ENCODE measurements at regions not wholly inside any gene's neighbourhood (a gene's known extent, or its start where the extent isn't known, plus 50 kb on each side); places are given as distances from the start of the nearest gene placed in this dataset.
"Not testable (repeated sequence)": the region's sequence is repeated elsewhere in the genome, so short reads cannot be mapped to it uniquely, and the experiment has no call there.

DNA sequence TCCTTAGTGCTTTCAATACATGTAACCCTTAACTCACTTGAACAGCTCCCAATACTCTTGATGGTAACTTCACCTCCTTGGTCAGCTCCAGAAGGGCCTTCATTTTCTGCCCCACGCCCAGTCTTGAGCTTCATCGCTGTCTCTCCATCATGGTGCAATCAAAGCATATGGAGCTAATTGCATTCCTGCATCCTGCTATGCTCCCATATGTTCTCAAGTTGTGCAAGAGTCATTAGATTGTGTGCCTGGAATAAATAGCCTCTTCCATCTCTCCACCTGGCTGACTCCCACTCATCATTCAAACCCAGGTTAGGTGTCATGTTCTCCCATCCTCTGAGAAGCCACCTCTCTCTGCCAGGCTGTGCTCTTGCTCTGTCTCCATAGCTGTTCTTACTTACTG lies 364.5 kb upstream of the RGPD4 start:
- intact Hi-C loops (cut with DNase I) = no loop called here
- ATAC-seq (ENCODE audit: poor library complexity) = no peak
- DNase-seq = no peak

GRCh38 chr2:107466241-107466640 lies 360.5 kb upstream of the RGPD4 start:
- ATAC-seq (ENCODE audit: poor library complexity) = no peak
- intact Hi-C loops (cut with DNase I) = no loop called here
- no peak for DNase-seq

DNA sequence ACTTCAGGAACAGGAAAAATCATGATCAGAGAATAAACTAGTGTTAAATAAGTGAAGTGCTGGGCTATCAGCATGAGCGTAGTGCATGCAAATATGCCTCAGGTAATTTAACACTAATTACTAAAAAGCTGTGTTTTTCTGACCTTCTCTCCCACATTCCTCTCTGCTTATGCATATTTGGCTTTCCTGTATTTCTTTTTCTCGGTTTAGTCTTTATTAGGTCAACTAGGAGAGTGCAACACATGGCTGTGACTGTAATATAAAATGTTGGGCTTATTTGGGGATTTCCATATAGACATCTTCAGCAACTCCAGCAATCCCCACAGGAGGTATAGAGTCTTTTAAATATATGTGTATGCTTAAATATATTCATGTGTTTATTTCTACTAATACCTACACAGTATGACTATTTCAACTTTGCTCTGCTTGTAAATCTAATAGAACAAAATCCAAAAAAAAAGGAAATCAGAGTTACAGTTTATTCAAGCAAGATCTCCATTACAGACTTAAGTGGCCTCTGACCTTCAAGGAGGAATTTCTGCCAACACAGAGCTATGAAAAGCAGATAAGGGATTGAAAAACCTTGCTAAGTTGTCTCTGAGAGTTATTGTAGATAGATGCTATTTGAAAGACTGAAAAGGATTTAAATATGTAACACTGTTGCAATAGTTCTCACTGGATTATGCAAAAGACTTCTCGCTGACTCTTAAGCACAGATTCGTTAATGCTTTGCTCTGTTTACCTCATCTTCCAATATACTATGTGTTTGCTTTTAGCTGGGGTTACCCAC lies 359.5 kb upstream of the RGPD4 start:
- no peak for DNase-seq
- intact Hi-C loops (cut with DNase I) = no loop called here
- ATAC-seq (ENCODE audit: poor library complexity) = no peak

DNA sequence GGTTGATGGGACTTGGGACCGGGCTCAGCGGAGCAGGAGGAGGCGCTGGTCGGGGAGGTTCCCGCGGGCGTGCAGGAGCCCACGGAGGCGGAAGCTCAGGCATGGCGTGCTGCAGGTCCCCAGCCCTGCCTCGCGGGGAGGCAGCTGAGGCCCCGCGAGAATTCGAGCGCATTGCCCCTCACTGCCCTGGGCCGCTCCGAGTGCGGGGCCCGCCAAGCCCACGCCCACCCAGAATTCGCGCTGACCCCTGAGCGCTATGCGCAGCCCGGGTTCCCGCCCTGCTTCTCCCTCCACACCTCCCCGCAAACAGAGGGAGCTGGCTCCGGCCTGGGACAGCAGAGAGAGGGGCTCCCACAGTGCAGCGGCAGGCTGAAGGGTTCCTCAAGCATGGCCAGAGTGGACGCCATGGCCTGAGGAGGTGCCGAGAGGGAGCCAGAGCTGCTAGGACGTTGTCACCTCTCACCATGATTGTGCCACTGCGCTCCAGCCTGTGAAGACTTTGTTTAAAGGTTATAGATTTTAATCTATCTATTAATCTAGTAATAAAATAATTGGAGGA lies 357.2 kb upstream of the RGPD4 start:
- ATAC-seq (ENCODE audit: poor library complexity) = no peak
- intact Hi-C loops (cut with DNase I) = no loop called here
- no peak for DNase-seq

- ATAC-seq (ENCODE audit: poor library complexity) (no peak), DNase-seq (no peak)
- intact Hi-C loops (cut with DNase I) = no loop called here
Measured at GRCh38 chr2:107473150-107473549, 353.5 kb upstream of the RGPD4 start.

GRCh38 chr2:107475859-107476258 lies 350.8 kb upstream of the RGPD4 start:
- intact Hi-C loops (cut with DNase I) = no loop called here
- DNase-seq (no peak), ATAC-seq (ENCODE audit: poor library complexity) (no peak)

GRCh38 chr2:107502539-107502938 lies 324.2 kb upstream of the RGPD4 start:
- intact Hi-C loops (cut with DNase I) = no loop called here
- ATAC-seq (ENCODE audit: poor library complexity) (no peak), DNase-seq (no peak)

- ATAC-seq (ENCODE audit: poor library complexity) (no peak), DNase-seq (no peak)
- intact Hi-C loops (cut with DNase I) = no loop called here
Measured at GRCh38 chr2:107511970-107512789, 314.5 kb upstream of the RGPD4 start.

DNA sequence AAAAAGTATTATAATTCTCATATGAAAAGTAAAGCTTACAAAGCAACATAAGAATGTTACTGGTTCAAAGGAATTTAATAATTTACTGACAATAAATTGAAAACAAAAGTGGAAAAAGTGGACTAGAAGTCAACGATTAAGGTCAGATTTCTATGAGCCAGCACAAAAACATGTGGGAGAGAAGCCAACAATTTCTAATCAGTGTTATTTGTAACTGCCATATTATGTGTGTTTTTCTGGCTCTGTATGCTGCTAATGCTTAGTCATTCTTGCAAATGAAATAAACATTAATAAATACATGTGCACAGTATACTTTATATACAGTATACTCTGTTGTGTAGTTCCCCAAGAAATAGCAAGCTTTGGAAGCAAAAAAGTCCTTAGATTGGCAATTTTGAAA lies 301.3 kb upstream of the RGPD4 start:
- no peak for ATAC-seq (ENCODE audit: poor library complexity)
- intact Hi-C loops (cut with DNase I) = no loop called here
- DNase-seq = no peak

DNA sequence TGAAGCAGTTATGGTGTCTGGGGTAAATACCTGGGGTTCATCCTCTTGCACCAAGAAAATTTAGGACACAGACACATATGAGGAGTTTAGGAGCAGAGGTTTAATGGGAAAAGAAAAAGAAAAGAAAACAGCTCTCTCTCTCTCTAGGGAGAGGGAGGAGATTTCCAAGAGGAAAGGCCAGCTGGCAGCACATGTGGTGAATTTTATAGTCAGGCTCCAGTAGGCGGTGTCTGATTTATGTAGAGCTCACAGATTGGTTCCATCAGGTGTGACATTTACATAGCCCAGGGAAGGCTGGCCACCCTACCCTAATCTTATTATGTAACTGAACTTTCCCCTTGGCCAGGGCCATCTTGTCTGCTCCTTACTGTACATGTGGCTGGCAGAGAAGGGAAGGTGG lies 297.5 kb upstream of the RGPD4 start:
- DNase-seq (no peak), ATAC-seq (ENCODE audit: poor library complexity) (peak; percentile 93)
- intact Hi-C loops (cut with DNase I) = no loop called here

GRCh38 chr2:107530046-107530445 lies 296.6 kb upstream of the RGPD4 start:
- ATAC-seq (ENCODE audit: poor library complexity) (no peak), DNase-seq (no peak)
- intact Hi-C loops (cut with DNase I) = no loop called here

- ATAC-seq (ENCODE audit: poor library complexity) (no peak), DNase-seq (no peak)
- intact Hi-C loops (cut with DNase I) = no loop called here
Measured at GRCh38 chr2:107534926-107535325, 291.8 kb upstream of the RGPD4 start.

GRCh38 chr2:107535905-107536689 lies 290.6 kb upstream of the RGPD4 start:
- DNase-seq = peak; percentile 30
- ATAC-seq (ENCODE audit: poor library complexity); intact Hi-C loops (cut with DNase I): not testable (repeated sequence)

GRCh38 chr2:107542314-107542740 lies 284.4 kb upstream of the RGPD4 start:
- no peak for ATAC-seq (ENCODE audit: poor library complexity)
- intact Hi-C loops (cut with DNase I) = no loop called here
- DNase-seq = no peak

DNA sequence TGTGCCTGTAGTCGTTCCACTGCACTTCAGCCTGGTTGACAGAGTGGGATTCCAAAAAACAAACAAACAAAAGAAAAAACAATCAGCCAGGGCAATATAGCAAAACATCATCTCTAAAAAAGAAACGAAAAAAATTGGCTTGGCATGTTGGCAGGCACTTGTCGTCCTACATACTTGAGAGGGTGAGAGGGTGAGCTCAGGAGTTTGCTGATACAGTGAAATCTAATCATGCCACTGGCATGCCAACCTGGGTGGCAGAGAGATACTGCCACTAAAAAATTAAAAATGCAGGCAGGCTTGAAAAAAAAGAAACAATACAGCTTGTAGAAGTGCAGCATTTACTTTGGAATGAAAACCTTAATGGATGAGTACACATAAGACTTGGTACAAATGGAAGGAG lies 282.9 kb upstream of the RGPD4 start:
- no peak for ATAC-seq (ENCODE audit: poor library complexity)
- intact Hi-C loops (cut with DNase I) = no loop called here

GRCh38 chr2:107545066-107545465 lies 281.6 kb upstream of the RGPD4 start:
- ATAC-seq (ENCODE audit: poor library complexity) = no peak
- intact Hi-C loops (cut with DNase I) = no loop called here
- no peak for DNase-seq

More for the DNA sequence above, 282.9 kb upstream of the RGPD4 start:
- DNase-seq = no peak

DNA sequence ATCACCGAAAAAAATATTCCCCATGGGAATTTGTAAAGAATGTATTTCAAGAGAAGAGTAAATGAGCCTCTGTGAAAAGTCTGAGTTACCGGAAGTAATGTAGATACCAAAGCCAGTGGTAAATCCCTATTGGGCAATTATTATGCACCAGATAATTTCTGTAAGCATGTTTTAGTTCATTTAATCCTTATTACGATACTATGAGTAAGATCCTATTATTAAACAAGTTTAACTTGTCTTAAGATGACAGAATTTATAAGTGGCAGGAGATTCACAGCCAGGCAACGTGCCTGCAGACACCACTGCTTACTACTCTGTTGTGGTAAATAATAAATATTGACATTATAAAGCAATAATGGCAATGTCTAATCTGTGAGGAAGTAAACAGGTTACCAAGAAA lies 280.8 kb upstream of the RGPD4 start:
- DNase-seq = no peak
- no peak for ATAC-seq (ENCODE audit: poor library complexity)
- intact Hi-C loops (cut with DNase I) = no loop called here

GRCh38 chr2:107548216-107548615 lies 278.5 kb upstream of the RGPD4 start:
- ATAC-seq (ENCODE audit: poor library complexity) (no peak), DNase-seq (no peak)
- intact Hi-C loops (cut with DNase I) = no loop called here

GRCh38 chr2:107553046-107553445 lies 273.6 kb upstream of the RGPD4 start:
- no peak for DNase-seq
- ATAC-seq (ENCODE audit: poor library complexity) = peak; percentile 51
- intact Hi-C loops (cut with DNase I) = no loop called here
